Esophagus muscularis mucosa (tissue), 4 donors: ENCODE measurements at regions not wholly inside any gene's neighbourhood (a gene's known extent, or its start where the extent isn't known, plus 50 kb on each side); places are given as distances from the start of the nearest gene placed in this dataset.

Experiments used
- CTCF ChIP-seq, 3 experiments: fragments of 200-600 bp in 2 of 3; fragments of 450-650 bp in 1 of 3; sonication (generic) in 2 of 3; IDR thresholded peaks; one replicate each; pipeline ENCODE4 v1.5.1; 2017 to 2019; ENCODE audit warnings: antibody characterized with exemption in 3 of 3, mild to moderate bottlenecking in 2 of 3, moderate library complexity in 1 of 3
- EP300 ChIP-seq: sonication (generic); formaldehyde crosslinking; IDR thresholded peaks from one replicate; pipeline ENCODE4 v1.6.1; 2017; ENCODE audit warnings: antibody characterized with exemption
- POLR2AphosphoS5 ChIP-seq, 2 donors: sonication (generic); formaldehyde crosslinking; IDR thresholded peaks; one replicate each; pipeline ENCODE4 v1.6.1; 2017; ENCODE audit warnings: antibody characterized with exemption in 2 of 2

- no peak for TF ChIP-seq EP300
- no peak for TF ChIP-seq POLR2AphosphoS5 (IDR thresholded peaks at IDR 0.05)
- no peak for TF ChIP-seq CTCF (IDR thresholded peaks at IDR 0.05)
Observed at GRCh38 chr3:31413515-31413914, 119.2 kb upstream of the STT3B start.
